GM21515 (cell line): ENCODE measurements at regions not wholly inside any gene's neighbourhood (a gene's known extent, or its start where the extent isn't known, plus 50 kb on each side); places are given as distances from the start of the nearest gene placed in this dataset.
"Not testable (repeated sequence)": the region's sequence is repeated elsewhere in the genome, so short reads cannot be mapped to it uniquely, and the experiment has no call there.

Experiments
- ATAC-seq: cut with Tn5 transposase; IDR thresholded peaks from one replicate; pipeline ENCODE4 v1.9.1; 2021; ENCODE audit not compliant: unreplicated experiment

GRCh38 chr16:51290442-51291285 lies 139.6 kb upstream of the SALL1 start:
- ATAC-seq, result no peak

- ATAC-seq, result no peak
Observed at GRCh38 chr16:51289336-51289735, 138.3 kb upstream of the SALL1 start.

- no peak for ATAC-seq
Observed at GRCh38 chr16:51287121-51287755, 136.2 kb upstream of the SALL1 start.

- ATAC-seq, result no peak
Observed at GRCh38 chr16:51286272-51286671, 135.2 kb upstream of the SALL1 start.

GRCh38 chr16:51276336-51276735 lies 125.3 kb upstream of the SALL1 start:
- ATAC-seq, result no peak

- no peak for ATAC-seq
Observed at GRCh38 chr16:51272420-51272819, 121.3 kb upstream of the SALL1 start.

GRCh38 chr16:51271156-51271701 lies 120.2 kb upstream of the SALL1 start:
- no peak for ATAC-seq

GRCh38 chr16:51268237-51268636 lies 117.2 kb upstream of the SALL1 start:
- no peak for ATAC-seq

- no peak for ATAC-seq
Observed at GRCh38 chr16:51267681-51268080, 116.6 kb upstream of the SALL1 start.

GRCh38 chr16:51262428-51262827 lies 111.4 kb upstream of the SALL1 start:
- no peak for ATAC-seq

GRCh38 chr16:51261919-51262318 lies 110.8 kb upstream of the SALL1 start:
- ATAC-seq, result no peak

GRCh38 chr16:51255349-51255972 lies 104.4 kb upstream of the SALL1 start:
- ATAC-seq, result no peak

- ATAC-seq, result not testable (repeated sequence)
Observed at GRCh38 chr16:51254390-51254789, 103.3 kb upstream of the SALL1 start.

- no peak for ATAC-seq
Observed at GRCh38 chr16:51248217-51248616, 97.1 kb upstream of the SALL1 start.

GRCh38 chr16:51245658-51245995 lies 94.6 kb upstream of the SALL1 start:
- ATAC-seq, result no peak

GRCh38 chr16:51244887-51245657 lies 94.0 kb upstream of the SALL1 start:
- no peak for ATAC-seq

GRCh38 chr16:51243936-51244436 lies 92.9 kb upstream of the SALL1 start:
- ATAC-seq, result no peak

GRCh38 chr16:51242296-51242994 lies 91.4 kb upstream of the SALL1 start:
- no peak for ATAC-seq

- ATAC-seq, result no peak
Observed at GRCh38 chr16:51239196-51239595, 88.1 kb upstream of the SALL1 start.

GRCh38 chr16:51237861-51238378 lies 86.8 kb upstream of the SALL1 start:
- no peak for ATAC-seq
